RKO (cell line): ENCODE measurements at regions not wholly inside any gene's neighbourhood (a gene's known extent, or its start where the extent isn't known, plus 50 kb on each side); places are given as distances from the start of the nearest gene placed in this dataset.

Source experiments
- DNase-seq: peaks from one replicate; pipeline ENCODE4 v3.0.0-alpha.2; 2016; ENCODE audit warnings: low spot score

- no peak for DNase-seq
These were observed 49.8 kb upstream of the ADORA2B start for GRCh38 chr17:15894913-15895658.
